NT2/D1 (cell line): ENCODE measurements at regions not wholly inside any gene's neighbourhood (a gene's known extent, or its start where the extent isn't known, plus 50 kb on each side); places are given as distances from the start of the nearest gene placed in this dataset.

Source experiments
- DNase-seq: peaks from one replicate; pipeline ENCODE4 v3.0.0-alpha.2; 2011; ENCODE audit warnings: low read depth, low spot score
- H3K27me3 ChIP-seq: 2 replicates; pipeline ENCODE4 v1.6.0; 2011; ENCODE audit warnings: mild to moderate bottlenecking; ENCODE audit not compliant: insufficient read length, insufficient read depth
- H3K36me3 ChIP-seq: 2 replicates; pipeline ENCODE4 v1.6.1; 2011; ENCODE audit warnings: mild to moderate bottlenecking, low read length, mixed read lengths; ENCODE audit not compliant: insufficient read depth, insufficient read length
- H3K4me1 ChIP-seq: 2 replicates; pipeline ENCODE4 v1.5.1; 2011; ENCODE audit not compliant: insufficient read depth, insufficient read length
- H3K4me3 ChIP-seq: 2 replicates; pipeline ENCODE4 v1.5.1; 2011; ENCODE audit warnings: low read depth; ENCODE audit not compliant: insufficient read length
- H3K9ac ChIP-seq: 2 replicates; pipeline ENCODE4 v1.6.0; 2011; ENCODE audit warnings: low read depth; ENCODE audit not compliant: insufficient read length
- H3K9me3 ChIP-seq: 2 replicates; pipeline ENCODE4 v1.5.1; 2011; ENCODE audit warnings: mild to moderate bottlenecking, low read length; ENCODE audit not compliant: insufficient read depth
- SUZ12 ChIP-seq: IDR thresholded peaks from 2 replicates; pipeline ENCODE4 v1.6.1; 2011; ENCODE audit not compliant: insufficient read length, insufficient read depth; ENCODE audit errors: extremely low read depth
- YY1 ChIP-seq: IDR thresholded peaks from 2 replicates; pipeline ENCODE4 v1.6.1; 2011; ENCODE audit not compliant: insufficient read length, insufficient read depth
- ZNF274 ChIP-seq: IDR thresholded peaks from 2 replicates; pipeline ENCODE4 v1.6.1; 2011; ENCODE audit warnings: mild to moderate bottlenecking, low read depth, low read length

GRCh38 chr12:14111230-14111865 lies 129.9 kb upstream of the GRIN2B start:
- no peaks in the 10 kb centered on the region for H3K4me1 ChIP-seq
- TF ChIP-seq SUZ12 (no peak), ZNF274 (no peak), YY1 (no peak)
- H3K9me3 ChIP-seq, result no peaks in the 10 kb centered on the region
- H3K36me3 ChIP-seq, result no peaks in the 10 kb centered on the region
- H3K27me3 ChIP-seq, result no peaks in the 10 kb centered on the region
- H3K9ac ChIP-seq, result no peak overlapping the region
- DNase-seq, result peak; percentile 33
- no peak overlapping the region for H3K4me3 ChIP-seq

- H3K9me3 ChIP-seq, result no peaks in the 10 kb centered on the region
- H3K4me3 ChIP-seq, result no peak overlapping the region
- H3K27me3 ChIP-seq, result no peaks in the 10 kb centered on the region
- TF ChIP-seq ZNF274 (no peak), SUZ12 (no peak), YY1 (no peak)
- H3K9ac ChIP-seq, result no peak overlapping the region
- H3K4me1 ChIP-seq, result no peaks in the 10 kb centered on the region
- no peaks in the 10 kb centered on the region for H3K36me3 ChIP-seq
- DNase-seq, result no peak
These were observed 131.6 kb upstream of the GRIN2B start for GRCh38 chr12:14113031-14113430.

GRCh38 chr12:14126692-14127091 lies 145.3 kb upstream of the GRIN2B start:
- no peak for TF ChIP-seq SUZ12
- no peak for TF ChIP-seq YY1
- no peak for TF ChIP-seq ZNF274
- Histone ChIP-seq H3K9me3 (peaks cover 6% of the 10 kb centered on the region), H3K9ac (no peak overlapping the region), H3K27me3 (no peaks in the 10 kb centered on the region), H3K36me3 (no peaks in the 10 kb centered on the region), H3K4me3 (no peak overlapping the region), H3K4me1 (no peaks in the 10 kb centered on the region)
- no peak for DNase-seq

GRCh38 chr12:14129611-14130195 lies 148.3 kb upstream of the GRIN2B start:
- Histone ChIP-seq H3K27me3 (no peaks in the 10 kb centered on the region), H3K4me3 (no peak overlapping the region), H3K9ac (no peak overlapping the region), H3K9me3 (peaks cover 9% of the 10 kb centered on the region), H3K4me1 (no peaks in the 10 kb centered on the region), H3K36me3 (no peaks in the 10 kb centered on the region)
- no peak for DNase-seq
- no peak for TF ChIP-seq YY1

- Histone ChIP-seq H3K4me3 (no peak overlapping the region), H3K9me3 (peaks cover 9% of the 10 kb centered on the region), H3K9ac (no peak overlapping the region), H3K27me3 (no peaks in the 10 kb centered on the region), H3K4me1 (no peaks in the 10 kb centered on the region), H3K36me3 (no peaks in the 10 kb centered on the region)
- DNase-seq, result no peak
- no peak for TF ChIP-seq ZNF274
- TF ChIP-seq SUZ12, result no peak
- TF ChIP-seq YY1, result no peak
These were observed 154.6 kb upstream of the GRIN2B start for GRCh38 chr12:14135996-14136395.

GRCh38 chr12:14138495-14138894 lies 157.1 kb upstream of the GRIN2B start:
- Histone ChIP-seq H3K4me1 (no peaks in the 10 kb centered on the region), H3K36me3 (no peaks in the 10 kb centered on the region), H3K4me3 (no peak overlapping the region), H3K27me3 (no peaks in the 10 kb centered on the region), H3K9me3 (peaks cover 4% of the 10 kb centered on the region; the same call in 1 of the 2 replicates), H3K9ac (no peak overlapping the region)
- DNase-seq, result no peak
- no peak for TF ChIP-seq ZNF274
- no peak for TF ChIP-seq SUZ12
- TF ChIP-seq YY1, result no peak

- H3K9ac ChIP-seq, result no peak overlapping the region
- no peak for DNase-seq
- H3K36me3 ChIP-seq, result no peaks in the 10 kb centered on the region
- H3K4me3 ChIP-seq, result no peak overlapping the region
- H3K4me1 ChIP-seq, result no peaks in the 10 kb centered on the region
- TF ChIP-seq SUZ12 (no peak), ZNF274 (no peak), YY1 (no peak)
- peaks cover 15% of the 10 kb centered on the region; the same call in 1 of the 2 replicates for H3K9me3 ChIP-seq
- H3K27me3 ChIP-seq, result no peaks in the 10 kb centered on the region
These were observed 167.3 kb upstream of the GRIN2B start for GRCh38 chr12:14148489-14149270.
